PC-3 (cell line): ENCODE measurements at regions not wholly inside any gene's neighbourhood (a gene's known extent, or its start where the extent isn't known, plus 50 kb on each side); places are given as distances from the start of the nearest gene placed in this dataset.

ENCODE experiments used
- EZH2 ChIP-seq: fragments of 300-600 bp; sonication (generic); IDR thresholded peaks from one replicate; pipeline ENCODE4 v1.6.1; 2017; ENCODE audit warnings: antibody characterized with exemption, mild to moderate bottlenecking, low read length; ENCODE audit not compliant: unreplicated experiment
- EZH2phosphoT487 ChIP-seq: fragments of 300-600 bp; sonication (generic); IDR thresholded peaks from 2 replicates; pipeline ENCODE4 v1.6.1; 2018; ENCODE audit warnings: mild to moderate bottlenecking, antibody characterized with exemption, low read length, borderline replicate concordance
- TF ChIP-seq, protein P1 (sequence below): fragments of 300-600 bp; sonication (generic); conservative IDR thresholded peaks from 2 replicates; pipeline ENCODE4 v1.5.1; 2017; ENCODE audit warnings: antibody characterized with exemption, low read depth, mild to moderate bottlenecking, low read length

GRCh38 chr3:194007592-194008337 is 128.2 kb upstream of the HES1 start:
- TF ChIP-seq, protein P1, sequence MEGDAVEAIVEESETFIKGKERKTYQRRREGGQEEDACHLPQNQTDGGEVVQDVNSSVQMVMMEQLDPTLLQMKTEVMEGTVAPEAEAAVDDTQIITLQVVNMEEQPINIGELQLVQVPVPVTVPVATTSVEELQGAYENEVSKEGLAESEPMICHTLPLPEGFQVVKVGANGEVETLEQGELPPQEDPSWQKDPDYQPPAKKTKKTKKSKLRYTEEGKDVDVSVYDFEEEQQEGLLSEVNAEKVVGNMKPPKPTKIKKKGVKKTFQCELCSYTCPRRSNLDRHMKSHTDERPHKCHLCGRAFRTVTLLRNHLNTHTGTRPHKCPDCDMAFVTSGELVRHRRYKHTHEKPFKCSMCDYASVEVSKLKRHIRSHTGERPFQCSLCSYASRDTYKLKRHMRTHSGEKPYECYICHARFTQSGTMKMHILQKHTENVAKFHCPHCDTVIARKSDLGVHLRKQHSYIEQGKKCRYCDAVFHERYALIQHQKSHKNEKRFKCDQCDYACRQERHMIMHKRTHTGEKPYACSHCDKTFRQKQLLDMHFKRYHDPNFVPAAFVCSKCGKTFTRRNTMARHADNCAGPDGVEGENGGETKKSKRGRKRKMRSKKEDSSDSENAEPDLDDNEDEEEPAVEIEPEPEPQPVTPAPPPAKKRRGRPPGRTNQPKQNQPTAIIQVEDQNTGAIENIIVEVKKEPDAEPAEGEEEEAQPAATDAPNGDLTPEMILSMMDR = no peak
- TF ChIP-seq EZH2 = no peak
- no peak for TF ChIP-seq EZH2phosphoT487
